ENCODE measurements at regions not wholly inside any gene's neighbourhood (a gene's known extent, or its start where the extent isn't known, plus 50 kb on each side); places are given as distances from the start of the nearest gene placed in this dataset.

DNA sequence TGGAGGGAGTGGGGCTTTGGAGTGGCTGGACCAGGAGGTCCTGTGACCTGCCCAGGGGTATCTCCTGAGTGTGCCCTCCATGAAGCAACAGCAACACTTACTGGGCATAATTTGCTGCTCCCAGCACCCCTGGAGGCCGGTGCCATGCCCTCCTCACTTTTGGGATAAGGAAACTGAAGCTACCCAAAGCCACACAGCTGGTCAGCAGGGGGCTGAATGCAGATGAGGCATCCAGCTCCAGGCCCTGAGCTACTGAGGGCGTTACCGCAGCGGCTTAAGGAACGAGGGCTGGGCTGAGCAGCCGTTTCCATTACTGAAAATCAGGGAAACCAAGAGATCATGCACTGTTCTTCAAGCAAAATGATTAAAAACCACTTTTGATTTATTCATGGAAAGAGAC is 408.9 kb downstream of the GLRX3 start (continued):
- TF ChIP-seq, protein P1, sequence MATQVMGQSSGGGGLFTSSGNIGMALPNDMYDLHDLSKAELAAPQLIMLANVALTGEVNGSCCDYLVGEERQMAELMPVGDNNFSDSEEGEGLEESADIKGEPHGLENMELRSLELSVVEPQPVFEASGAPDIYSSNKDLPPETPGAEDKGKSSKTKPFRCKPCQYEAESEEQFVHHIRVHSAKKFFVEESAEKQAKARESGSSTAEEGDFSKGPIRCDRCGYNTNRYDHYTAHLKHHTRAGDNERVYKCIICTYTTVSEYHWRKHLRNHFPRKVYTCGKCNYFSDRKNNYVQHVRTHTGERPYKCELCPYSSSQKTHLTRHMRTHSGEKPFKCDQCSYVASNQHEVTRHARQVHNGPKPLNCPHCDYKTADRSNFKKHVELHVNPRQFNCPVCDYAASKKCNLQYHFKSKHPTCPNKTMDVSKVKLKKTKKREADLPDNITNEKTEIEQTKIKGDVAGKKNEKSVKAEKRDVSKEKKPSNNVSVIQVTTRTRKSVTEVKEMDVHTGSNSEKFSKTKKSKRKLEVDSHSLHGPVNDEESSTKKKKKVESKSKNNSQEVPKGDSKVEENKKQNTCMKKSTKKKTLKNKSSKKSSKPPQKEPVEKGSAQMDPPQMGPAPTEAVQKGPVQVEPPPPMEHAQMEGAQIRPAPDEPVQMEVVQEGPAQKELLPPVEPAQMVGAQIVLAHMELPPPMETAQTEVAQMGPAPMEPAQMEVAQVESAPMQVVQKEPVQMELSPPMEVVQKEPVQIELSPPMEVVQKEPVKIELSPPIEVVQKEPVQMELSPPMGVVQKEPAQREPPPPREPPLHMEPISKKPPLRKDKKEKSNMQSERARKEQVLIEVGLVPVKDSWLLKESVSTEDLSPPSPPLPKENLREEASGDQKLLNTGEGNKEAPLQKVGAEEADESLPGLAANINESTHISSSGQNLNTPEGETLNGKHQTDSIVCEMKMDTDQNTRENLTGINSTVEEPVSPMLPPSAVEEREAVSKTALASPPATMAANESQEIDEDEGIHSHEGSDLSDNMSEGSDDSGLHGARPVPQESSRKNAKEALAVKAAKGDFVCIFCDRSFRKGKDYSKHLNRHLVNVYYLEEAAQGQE (IDR thresholded peaks at IDR 0.05; ENCODE audit: unreplicated experiment) = no peak

DNA sequence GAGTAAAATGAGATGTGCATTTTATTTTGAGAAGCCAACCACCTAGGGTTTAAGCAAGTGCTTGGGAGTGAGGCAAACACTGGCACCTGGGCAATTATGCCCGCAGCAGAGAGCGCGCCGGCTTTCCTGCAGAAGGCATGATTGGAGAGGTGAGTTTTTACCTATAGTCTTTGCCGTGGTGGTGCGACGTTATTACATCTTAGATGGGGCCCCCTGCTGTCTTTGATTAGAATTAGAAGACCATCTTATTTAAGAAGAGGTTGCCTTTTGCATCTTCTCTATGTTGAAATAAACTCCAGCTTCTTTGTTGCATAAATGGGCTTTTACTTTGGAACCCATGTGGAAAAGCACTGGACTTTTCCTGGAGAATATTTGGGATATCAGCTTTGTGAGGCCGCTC is 409.5 kb downstream of the GLRX3 start:
- Mint-ChIP-seq H3K4me1 (no peaks in the 10 kb centered on the region), H3K36me3 (ENCODE audit: low read depth) (peaks cover 45% of the 10 kb centered on the region), H3K27me3 (ENCODE audit: insufficient read depth, low read depth, poor library complexity) (no peaks in the 10 kb centered on the region), H3K9me3 (peaks cover 98% of the 10 kb centered on the region), H3K4me3 (no peak overlapping the region), H3K27ac (no peak overlapping the region)
- no peaks in the 10 kb centered on the region for H3K79me2 ChIP-seq (replicated peaks; ENCODE audit: insufficient read depth)
- no peak for ATAC-seq
- no peak overlapping the region for H3K4me3 ChIP-seq
- H3K4me1 ChIP-seq (ENCODE audit: insufficient read depth) = no peaks in the 10 kb centered on the region
- H3F3A ChIP-seq (replicated peaks; ENCODE audit: low read depth) = no peaks in the 10 kb centered on the region
- H3K27me3 ChIP-seq (ENCODE audit: insufficient read depth) = no peaks in the 10 kb centered on the region
- no peak for DNase-seq (ENCODE audit: low spot score)
- TF ChIP-seq JUNB (IDR thresholded peaks at IDR 0.05; ENCODE audit: unreplicated experiment) = no peak
- no peak for TF ChIP-seq ZNF114 (CRISPR knock-in tag; IDR thresholded peaks at IDR 0.05)
- TF ChIP-seq, protein P2, sequence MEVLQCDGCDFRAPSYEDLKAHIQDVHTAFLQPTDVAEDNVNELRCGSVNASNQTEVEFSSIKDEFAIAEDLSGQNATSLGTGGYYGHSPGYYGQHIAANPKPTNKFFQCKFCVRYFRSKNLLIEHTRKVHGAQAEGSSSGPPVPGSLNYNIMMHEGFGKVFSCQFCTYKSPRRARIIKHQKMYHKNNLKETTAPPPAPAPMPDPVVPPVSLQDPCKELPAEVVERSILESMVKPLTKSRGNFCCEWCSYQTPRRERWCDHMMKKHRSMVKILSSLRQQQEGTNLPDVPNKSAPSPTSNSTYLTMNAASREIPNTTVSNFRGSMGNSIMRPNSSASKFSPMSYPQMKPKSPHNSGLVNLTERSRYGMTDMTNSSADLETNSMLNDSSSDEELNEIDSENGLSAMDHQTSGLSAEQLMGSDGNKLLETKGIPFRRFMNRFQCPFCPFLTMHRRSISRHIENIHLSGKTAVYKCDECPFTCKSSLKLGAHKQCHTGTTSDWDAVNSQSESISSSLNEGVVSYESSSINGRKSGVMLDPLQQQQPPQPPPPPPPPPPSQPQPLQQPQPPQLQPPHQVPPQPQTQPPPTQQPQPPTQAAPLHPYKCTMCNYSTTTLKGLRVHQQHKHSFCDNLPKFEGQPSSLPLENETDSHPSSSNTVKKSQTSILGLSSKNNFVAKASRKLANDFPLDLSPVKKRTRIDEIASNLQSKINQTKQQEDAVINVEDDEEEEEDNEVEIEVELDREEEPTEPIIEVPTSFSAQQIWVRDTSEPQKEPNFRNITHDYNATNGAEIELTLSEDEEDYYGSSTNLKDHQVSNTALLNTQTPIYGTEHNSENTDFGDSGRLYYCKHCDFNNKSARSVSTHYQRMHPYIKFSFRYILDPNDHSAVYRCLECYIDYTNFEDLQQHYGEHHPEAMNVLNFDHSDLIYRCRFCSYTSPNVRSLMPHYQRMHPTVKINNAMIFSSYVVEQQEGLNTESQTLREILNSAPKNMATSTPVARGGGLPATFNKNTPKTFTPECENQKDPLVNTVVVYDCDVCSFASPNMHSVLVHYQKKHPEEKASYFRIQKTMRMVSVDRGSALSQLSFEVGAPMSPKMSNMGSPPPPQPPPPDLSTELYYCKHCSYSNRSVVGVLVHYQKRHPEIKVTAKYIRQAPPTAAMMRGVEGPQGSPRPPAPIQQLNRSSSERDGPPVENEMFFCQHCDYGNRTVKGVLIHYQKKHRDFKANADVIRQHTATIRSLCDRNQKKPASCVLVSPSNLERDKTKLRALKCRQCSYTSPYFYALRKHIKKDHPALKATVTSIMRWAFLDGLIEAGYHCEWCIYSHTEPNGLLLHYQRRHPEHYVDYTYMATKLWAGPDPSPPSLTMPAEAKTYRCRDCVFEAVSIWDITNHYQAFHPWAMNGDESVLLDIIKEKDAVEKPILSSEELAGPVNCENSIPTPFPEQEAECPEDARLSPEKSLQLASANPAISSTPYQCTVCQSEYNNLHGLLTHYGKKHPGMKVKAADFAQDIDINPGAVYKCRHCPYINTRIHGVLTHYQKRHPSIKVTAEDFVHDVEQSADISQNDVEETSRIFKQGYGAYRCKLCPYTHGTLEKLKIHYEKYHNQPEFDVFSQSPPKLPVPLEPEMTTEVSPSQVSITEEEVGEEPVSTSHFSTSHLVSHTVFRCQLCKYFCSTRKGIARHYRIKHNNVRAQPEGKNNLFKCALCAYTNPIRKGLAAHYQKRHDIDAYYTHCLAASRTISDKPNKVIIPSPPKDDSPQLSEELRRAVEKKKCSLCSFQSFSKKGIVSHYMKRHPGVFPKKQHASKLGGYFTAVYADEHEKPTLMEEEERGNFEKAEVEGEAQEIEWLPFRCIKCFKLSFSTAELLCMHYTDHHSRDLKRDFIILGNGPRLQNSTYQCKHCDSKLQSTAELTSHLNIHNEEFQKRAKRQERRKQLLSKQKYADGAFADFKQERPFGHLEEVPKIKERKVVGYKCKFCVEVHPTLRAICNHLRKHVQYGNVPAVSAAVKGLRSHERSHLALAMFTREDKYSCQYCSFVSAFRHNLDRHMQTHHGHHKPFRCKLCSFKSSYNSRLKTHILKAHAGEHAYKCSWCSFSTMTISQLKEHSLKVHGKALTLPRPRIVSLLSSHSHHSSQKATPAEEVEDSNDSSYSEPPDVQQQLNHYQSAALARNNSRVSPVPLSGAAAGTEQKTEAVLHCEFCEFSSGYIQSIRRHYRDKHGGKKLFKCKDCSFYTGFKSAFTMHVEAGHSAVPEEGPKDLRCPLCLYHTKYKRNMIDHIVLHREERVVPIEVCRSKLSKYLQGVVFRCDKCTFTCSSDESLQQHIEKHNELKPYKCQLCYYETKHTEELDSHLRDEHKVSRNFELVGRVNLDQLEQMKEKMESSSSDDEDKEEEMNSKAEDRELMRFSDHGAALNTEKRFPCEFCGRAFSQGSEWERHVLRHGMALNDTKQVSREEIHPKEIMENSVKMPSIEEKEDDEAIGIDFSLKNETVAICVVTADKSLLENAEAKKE (CRISPR knock-in tag; IDR thresholded peaks at IDR 0.05) = no peak
- TF ChIP-seq, protein P3, sequence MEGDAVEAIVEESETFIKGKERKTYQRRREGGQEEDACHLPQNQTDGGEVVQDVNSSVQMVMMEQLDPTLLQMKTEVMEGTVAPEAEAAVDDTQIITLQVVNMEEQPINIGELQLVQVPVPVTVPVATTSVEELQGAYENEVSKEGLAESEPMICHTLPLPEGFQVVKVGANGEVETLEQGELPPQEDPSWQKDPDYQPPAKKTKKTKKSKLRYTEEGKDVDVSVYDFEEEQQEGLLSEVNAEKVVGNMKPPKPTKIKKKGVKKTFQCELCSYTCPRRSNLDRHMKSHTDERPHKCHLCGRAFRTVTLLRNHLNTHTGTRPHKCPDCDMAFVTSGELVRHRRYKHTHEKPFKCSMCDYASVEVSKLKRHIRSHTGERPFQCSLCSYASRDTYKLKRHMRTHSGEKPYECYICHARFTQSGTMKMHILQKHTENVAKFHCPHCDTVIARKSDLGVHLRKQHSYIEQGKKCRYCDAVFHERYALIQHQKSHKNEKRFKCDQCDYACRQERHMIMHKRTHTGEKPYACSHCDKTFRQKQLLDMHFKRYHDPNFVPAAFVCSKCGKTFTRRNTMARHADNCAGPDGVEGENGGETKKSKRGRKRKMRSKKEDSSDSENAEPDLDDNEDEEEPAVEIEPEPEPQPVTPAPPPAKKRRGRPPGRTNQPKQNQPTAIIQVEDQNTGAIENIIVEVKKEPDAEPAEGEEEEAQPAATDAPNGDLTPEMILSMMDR (conservative IDR thresholded peaks at IDR 0.05; ENCODE audit: low read depth in 2 of 2) = no peak
- TF ChIP-seq POLR2AphosphoS5 (IDR thresholded peaks at IDR 0.05; ENCODE audit: low read depth) = no peak
- H3K36me3 ChIP-seq (ENCODE audit: insufficient read depth) = no peaks in the 10 kb centered on the region
- no peaks in the 10 kb centered on the region for H4K20me1 ChIP-seq (replicated peaks; ENCODE audit: insufficient read depth)
- H2AFZ ChIP-seq = no peak overlapping the region
- H3K4me2 ChIP-seq = no peak overlapping the region
- no peaks in the 10 kb centered on the region for H3K9me2 ChIP-seq (ENCODE audit: insufficient read depth)
- no peak overlapping the region for H3K27ac ChIP-seq (ENCODE audit: low read depth)

All from GM23338 (cell line).